KMS-11 (cell line): ENCODE measurements at regions not wholly inside any gene's neighbourhood (a gene's known extent, or its start where the extent isn't known, plus 50 kb on each side); places are given as distances from the start of the nearest gene placed in this dataset.

Source experiments
- H2AFZ ChIP-seq: fragments of 200-600 bp; sonication (generic); 2 replicates; pipeline ENCODE4 v1.6.1; 2016; ENCODE audit warnings: antibody characterized with exemption, mixed run types, low read depth
- H3K27ac ChIP-seq: fragments of 200-600 bp; sonication (generic); 2 replicates; pipeline ENCODE4 v1.6.1; 2016; ENCODE audit warnings: mild to moderate bottlenecking, mixed run types
- H3K27me3 ChIP-seq: fragments of 200-600 bp; sonication (generic); 2 replicates; pipeline ENCODE4 v1.6.1; 2017; ENCODE audit warnings: mild to moderate bottlenecking, low read depth, mixed run types, moderate library complexity; ENCODE audit not compliant: insufficient read depth
- H3K36me3 ChIP-seq: fragments of 200-600 bp; sonication (generic); 2 replicates; pipeline ENCODE4 v1.6.1; 2017; ENCODE audit warnings: mild to moderate bottlenecking, mixed run types; ENCODE audit not compliant: insufficient read depth
- H3K4me1 ChIP-seq: fragments of 200-600 bp; sonication (generic); 2 replicates; pipeline ENCODE4 v1.6.1; 2016; ENCODE audit warnings: mild to moderate bottlenecking, low read depth, mixed run types; ENCODE audit not compliant: poor library complexity, severe bottlenecking
- H3K4me2 ChIP-seq: fragments of 200-600 bp; sonication (generic); 2 replicates; pipeline ENCODE4 v1.7.0; 2016; ENCODE audit warnings: mild to moderate bottlenecking, mixed run types
- H3K4me3 ChIP-seq: fragments of 200-600 bp; sonication (generic); IDR thresholded peaks from 2 replicates; pipeline ENCODE4 v1.6.1; 2017; ENCODE audit warnings: low read depth, low read length, mixed read lengths; ENCODE audit not compliant: insufficient read depth
- H3K79me2 ChIP-seq: fragments of 200-600 bp; sonication (generic); 2 replicates; pipeline ENCODE4 v1.6.1; 2016; ENCODE audit warnings: low read depth, mixed run types; ENCODE audit not compliant: insufficient read depth
- H3K9ac ChIP-seq: fragments of 200-600 bp; sonication (generic); 2 replicates; pipeline ENCODE4 v1.6.1; 2016; ENCODE audit warnings: mild to moderate bottlenecking, mixed run types
- H4K20me1 ChIP-seq: fragments of 200-600 bp; sonication (generic); 2 replicates; pipeline ENCODE4 v1.6.1; 2016; ENCODE audit warnings: mild to moderate bottlenecking, mixed run types; ENCODE audit not compliant: insufficient read depth
- CTCF ChIP-seq: fragments of 200-600 bp; sonication (generic); conservative IDR thresholded peaks from 2 replicates; pipeline ENCODE4 v1.6.1; 2017; ENCODE audit warnings: low read depth, mild to moderate bottlenecking, antibody characterized with exemption, low read length, moderate library complexity, mixed read lengths

GRCh38 chr19:28332351-28332750 lies 880.6 kb downstream of the UQCRFS1 start:
- H3K36me3 ChIP-seq: no peaks in the 10 kb centered on the region
- no peaks in the 10 kb centered on the region for H3K79me2 ChIP-seq
- H3K4me2 ChIP-seq: no peak overlapping the region
- H3K9ac ChIP-seq: no peak overlapping the region
- no peak overlapping the region for H2AFZ ChIP-seq
- no peak overlapping the region for H3K4me3 ChIP-seq
- no peak overlapping the region for H3K27ac ChIP-seq
- no peaks in the 10 kb centered on the region for H3K27me3 ChIP-seq
- TF ChIP-seq CTCF: no peak
- H3K4me1 ChIP-seq: no peaks in the 10 kb centered on the region
- no peaks in the 10 kb centered on the region for H4K20me1 ChIP-seq

- H3K79me2 ChIP-seq: no peaks in the 10 kb centered on the region
These were observed 881.4 kb downstream of the UQCRFS1 start for GRCh38 chr19:28331596-28331995.

GRCh38 chr19:28330831-28331230 lies 882.1 kb downstream of the UQCRFS1 start:
- Histone ChIP-seq H3K27me3 (no peaks in the 10 kb centered on the region), H2AFZ (no peak overlapping the region), H3K79me2 (no peaks in the 10 kb centered on the region), H3K4me1 (no peaks in the 10 kb centered on the region), H4K20me1 (no peaks in the 10 kb centered on the region), H3K4me3 (no peak overlapping the region), H3K4me2 (no peak overlapping the region), H3K27ac (no peak overlapping the region), H3K9ac (no peak overlapping the region), H3K36me3 (no peaks in the 10 kb centered on the region)
- TF ChIP-seq CTCF: no peak

More at GRCh38 chr19:28331596-28331995, 881.4 kb downstream of the UQCRFS1 start:
- no peak for TF ChIP-seq CTCF
- Histone ChIP-seq H3K4me2 (no peak overlapping the region), H3K4me1 (no peaks in the 10 kb centered on the region), H3K36me3 (no peaks in the 10 kb centered on the region), H3K27ac (no peak overlapping the region), H2AFZ (no peak overlapping the region), H4K20me1 (no peaks in the 10 kb centered on the region), H3K27me3 (no peaks in the 10 kb centered on the region), H3K9ac (no peak overlapping the region), H3K4me3 (no peak overlapping the region)

- H3K27ac ChIP-seq: no peak overlapping the region
- no peak overlapping the region for H2AFZ ChIP-seq
- no peak overlapping the region for H3K4me3 ChIP-seq
- H3K79me2 ChIP-seq: no peaks in the 10 kb centered on the region
- no peak overlapping the region for H3K9ac ChIP-seq
- H3K36me3 ChIP-seq: no peaks in the 10 kb centered on the region
- no peaks in the 10 kb centered on the region for H3K27me3 ChIP-seq
- no peak overlapping the region for H3K4me2 ChIP-seq
- H3K4me1 ChIP-seq: no peaks in the 10 kb centered on the region
- TF ChIP-seq CTCF: no peak
- no peaks in the 10 kb centered on the region for H4K20me1 ChIP-seq
These were observed 883.5 kb downstream of the UQCRFS1 start for GRCh38 chr19:28329429-28329828.

GRCh38 chr19:28327905-28328304 lies 885.0 kb downstream of the UQCRFS1 start:
- no peaks in the 10 kb centered on the region for H3K4me1 ChIP-seq
- H3K36me3 ChIP-seq: no peaks in the 10 kb centered on the region
- H3K4me2 ChIP-seq: no peak overlapping the region
- TF ChIP-seq CTCF: no peak
- no peak overlapping the region for H3K4me3 ChIP-seq
- no peaks in the 10 kb centered on the region for H4K20me1 ChIP-seq
- H3K79me2 ChIP-seq: no peaks in the 10 kb centered on the region
- H3K9ac ChIP-seq: no peak overlapping the region
- H3K27ac ChIP-seq: no peak overlapping the region
- H2AFZ ChIP-seq: no peak overlapping the region
- no peaks in the 10 kb centered on the region for H3K27me3 ChIP-seq
